K562 (cell line): ENCODE measurements at regions not wholly inside any gene's neighbourhood (a gene's known extent, or its start where the extent isn't known, plus 50 kb on each side); places are given as distances from the start of the nearest gene placed in this dataset.

Experiments used
- CEBPB ChIP-seq: fragments of 450-650 bp; IDR thresholded peaks from 2 replicates; pipeline ENCODE4 v1.6.1; 2016; ENCODE audit warnings: missing genetic modification characterization, missing compliant biosample characterization
- FOS ChIP-seq: IDR thresholded peaks from 3 replicates; pipeline ENCODE4 v1.6.1; 2011; ENCODE audit not compliant: insufficient read length; ENCODE audit errors: extremely low read depth
- HIVEP1 ChIP-seq: fragments of 250-450 bp; sonication (Bioruptor Pico); IDR thresholded peaks from 2 replicates; pipeline ENCODE4 v1.4.0; 2020; ENCODE audit warnings: mild to moderate bottlenecking
- KLF13 ChIP-seq: fragments of 450-650 bp; IDR thresholded peaks from 2 replicates; pipeline ENCODE4 v1.6.1; 2016; ENCODE audit warnings: missing genetic modification characterization, low read depth, mild to moderate bottlenecking, missing compliant biosample characterization, moderate library complexity, borderline replicate concordance
- POLR2A ChIP-seq: fragments of 450-650 bp; conservative IDR thresholded peaks from 2 replicates; pipeline ENCODE4 v1.6.1; 2016
- SRSF1 ChIP-seq: fragments of 200-400 bp; formaldehyde crosslinking; IDR thresholded peaks from 2 replicates; pipeline ENCODE4 v1.6.1; 2017; ENCODE audit warnings: mild to moderate bottlenecking, low read depth, low read length, moderate library complexity
- ZNF175 ChIP-seq: fragments of 200-800 bp; sonication (Bioruptor generic); IDR thresholded peaks from 2 replicates; pipeline ENCODE4 v1.6.1; 2016; ENCODE audit warnings: low read depth, mild to moderate bottlenecking, missing genetic modification characterization, missing compliant biosample characterization
- ZSCAN29 ChIP-seq: fragments of 450-650 bp; IDR thresholded peaks from 2 replicates; pipeline ENCODE4 v1.6.1; 2017
- TF ChIP-seq, protein P1 (sequence below): fragments of 250-450 bp; sonication (Bioruptor Pico); IDR thresholded peaks from 2 replicates; pipeline ENCODE4 v1.9.0; 2021; ENCODE audit warnings: mild to moderate bottlenecking
- TF ChIP-seq, protein P2 (sequence below), 3 experiments: IDR thresholded peaks in 2 of 3; conservative IDR thresholded peaks in 1 of 3; 2 replicates each; pipeline ENCODE4 v1.5.1; 2011 to 2012; ENCODE audit warnings: low read length in 3 of 3, mild to moderate bottlenecking in 3 of 3, control low read depth in 2 of 3, improper control_type of control experiment in 1 of 3, inconsistent platforms in 1 of 3, low read depth in 1 of 3, mixed read lengths in 1 of 3, moderate library complexity in 1 of 3; ENCODE audit not compliant: insufficient read depth in 2 of 3
- TF ChIP-seq, protein P3 (sequence below): fragments of 450-650 bp; IDR thresholded peaks from 2 replicates; pipeline ENCODE4 v1.6.1; 2018; ENCODE audit not compliant: partially characterized antibody

DNA sequence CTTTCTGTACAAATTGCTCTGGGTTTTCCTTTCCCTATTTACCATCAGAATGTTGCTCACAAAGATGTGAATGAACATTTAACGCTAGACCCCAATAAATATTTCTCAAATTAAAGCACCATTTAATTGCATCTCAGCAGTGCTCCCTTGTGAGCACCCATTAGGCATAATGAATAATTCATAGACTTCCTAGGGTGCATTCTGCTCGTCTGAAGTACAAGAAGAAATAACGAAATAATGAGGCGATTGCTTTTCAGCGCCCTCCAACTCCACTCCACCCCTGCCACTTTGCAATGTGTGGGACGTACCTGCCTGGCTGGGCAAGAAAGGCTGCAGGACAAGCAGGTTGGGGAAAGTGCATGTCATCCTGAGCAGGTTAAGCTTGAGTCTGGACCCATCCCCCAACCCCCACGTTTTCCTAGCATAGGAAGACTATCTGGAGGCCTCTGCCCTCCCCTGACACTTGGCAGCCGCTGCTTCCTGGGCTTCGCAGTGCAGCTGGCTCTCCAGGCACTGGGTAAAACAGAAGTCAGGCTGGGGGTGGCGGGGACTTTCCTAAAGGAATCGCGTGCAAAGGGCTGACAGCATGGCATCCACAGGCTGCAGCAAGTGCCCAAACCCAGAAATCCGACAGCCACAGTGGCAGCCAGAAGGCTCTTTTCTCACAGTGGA, 253.7 kb downstream of the DUSP6 start:
- TF ChIP-seq POLR2A (no peak), SRSF1 (no peak), FOS (no peak), ZNF175 (CRISPR knock-in tag) (no peak), KLF13 (tag) (no peak), ZSCAN29 (no peak), HIVEP1 (no peak), CEBPB (tag) (no peak)
- TF ChIP-seq, protein P1, sequence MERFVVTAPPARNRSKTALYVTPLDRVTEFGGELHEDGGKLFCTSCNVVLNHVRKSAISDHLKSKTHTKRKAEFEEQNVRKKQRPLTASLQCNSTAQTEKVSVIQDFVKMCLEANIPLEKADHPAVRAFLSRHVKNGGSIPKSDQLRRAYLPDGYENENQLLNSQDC (CRISPR knock-in tag), result no peak
- TF ChIP-seq, protein P2, sequence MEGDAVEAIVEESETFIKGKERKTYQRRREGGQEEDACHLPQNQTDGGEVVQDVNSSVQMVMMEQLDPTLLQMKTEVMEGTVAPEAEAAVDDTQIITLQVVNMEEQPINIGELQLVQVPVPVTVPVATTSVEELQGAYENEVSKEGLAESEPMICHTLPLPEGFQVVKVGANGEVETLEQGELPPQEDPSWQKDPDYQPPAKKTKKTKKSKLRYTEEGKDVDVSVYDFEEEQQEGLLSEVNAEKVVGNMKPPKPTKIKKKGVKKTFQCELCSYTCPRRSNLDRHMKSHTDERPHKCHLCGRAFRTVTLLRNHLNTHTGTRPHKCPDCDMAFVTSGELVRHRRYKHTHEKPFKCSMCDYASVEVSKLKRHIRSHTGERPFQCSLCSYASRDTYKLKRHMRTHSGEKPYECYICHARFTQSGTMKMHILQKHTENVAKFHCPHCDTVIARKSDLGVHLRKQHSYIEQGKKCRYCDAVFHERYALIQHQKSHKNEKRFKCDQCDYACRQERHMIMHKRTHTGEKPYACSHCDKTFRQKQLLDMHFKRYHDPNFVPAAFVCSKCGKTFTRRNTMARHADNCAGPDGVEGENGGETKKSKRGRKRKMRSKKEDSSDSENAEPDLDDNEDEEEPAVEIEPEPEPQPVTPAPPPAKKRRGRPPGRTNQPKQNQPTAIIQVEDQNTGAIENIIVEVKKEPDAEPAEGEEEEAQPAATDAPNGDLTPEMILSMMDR (IDR thresholded peaks at IDR 0.05 in 2 of 3, conservative IDR thresholded peaks at IDR 0.05 in 1 of 3; ENCODE audit: insufficient read depth in 2 of 3, low read depth in 1 of 3, low read length in 3 of 3), result no peak
- TF ChIP-seq, protein P3, sequence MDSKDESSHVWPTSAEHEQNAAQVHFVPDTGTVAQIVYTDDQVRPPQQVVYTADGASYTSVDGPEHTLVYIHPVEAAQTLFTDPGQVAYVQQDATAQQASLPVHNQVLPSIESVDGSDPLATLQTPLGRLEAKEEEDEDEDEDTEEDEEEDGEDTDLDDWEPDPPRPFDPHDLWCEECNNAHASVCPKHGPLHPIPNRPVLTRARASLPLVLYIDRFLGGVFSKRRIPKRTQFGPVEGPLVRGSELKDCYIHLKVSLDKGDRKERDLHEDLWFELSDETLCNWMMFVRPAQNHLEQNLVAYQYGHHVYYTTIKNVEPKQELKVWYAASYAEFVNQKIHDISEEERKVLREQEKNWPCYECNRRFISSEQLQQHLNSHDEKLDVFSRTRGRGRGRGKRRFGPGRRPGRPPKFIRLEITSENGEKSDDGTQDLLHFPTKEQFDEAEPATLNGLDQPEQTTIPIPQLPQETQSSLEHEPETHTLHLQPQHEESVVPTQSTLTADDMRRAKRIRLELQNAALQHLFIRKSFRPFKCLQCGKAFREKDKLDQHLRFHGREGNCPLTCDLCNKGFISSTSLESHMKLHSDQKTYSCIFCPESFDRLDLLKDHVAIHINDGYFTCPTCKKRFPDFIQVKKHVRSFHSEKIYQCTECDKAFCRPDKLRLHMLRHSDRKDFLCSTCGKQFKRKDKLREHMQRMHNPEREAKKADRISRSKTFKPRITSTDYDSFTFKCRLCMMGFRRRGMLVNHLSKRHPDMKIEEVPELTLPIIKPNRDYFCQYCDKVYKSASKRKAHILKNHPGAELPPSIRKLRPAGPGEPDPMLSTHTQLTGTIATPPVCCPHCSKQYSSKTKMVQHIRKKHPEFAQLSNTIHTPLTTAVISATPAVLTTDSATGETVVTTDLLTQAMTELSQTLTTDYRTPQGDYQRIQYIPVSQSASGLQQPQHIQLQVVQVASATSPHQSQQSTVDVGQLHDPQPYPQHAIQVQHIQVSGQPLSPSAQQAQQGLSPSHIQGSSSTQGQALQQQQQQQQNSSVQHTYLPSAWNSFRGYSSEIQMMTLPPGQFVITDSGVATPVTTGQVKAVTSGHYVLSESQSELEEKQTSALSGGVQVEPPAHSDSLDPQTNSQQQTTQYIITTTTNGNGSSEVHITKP, result no peak
